ENCODE measurements at regions not wholly inside any gene's neighbourhood (a gene's known extent, or its start where the extent isn't known, plus 50 kb on each side); places are given as distances from the start of the nearest gene placed in this dataset.

DNA sequence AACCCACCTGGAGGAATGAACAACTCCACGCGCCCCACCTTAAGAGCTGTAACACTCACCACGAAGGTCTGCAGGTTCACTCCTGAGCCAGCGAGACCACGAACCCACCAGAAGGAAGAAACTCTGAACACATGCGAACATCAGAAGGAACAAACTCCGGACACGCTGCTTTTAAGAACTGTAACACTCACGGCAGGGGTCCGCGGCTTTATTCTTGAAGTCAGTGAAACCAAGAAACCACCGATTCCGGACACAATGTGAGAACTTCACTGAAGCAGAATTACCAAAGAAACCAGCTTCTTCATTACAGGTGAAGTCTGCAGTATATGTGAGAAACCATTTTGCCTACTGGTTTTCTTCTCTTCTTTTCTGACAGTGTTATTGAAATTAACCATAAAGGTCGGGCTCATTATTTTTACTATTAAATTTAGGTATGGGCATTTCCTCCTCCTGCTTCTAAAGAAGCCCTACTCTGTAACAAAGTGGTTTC lies 303.0 kb downstream of the KCNA4 start:
- H3K4me1 ChIP-seq (ENCODE audit: control insufficient read depth, insufficient read depth, low read length): no peaks in the 10 kb centered on the region
- no peaks in the 10 kb centered on the region for H3K9me3 ChIP-seq (ENCODE audit: control insufficient read depth, insufficient read depth, low read depth, low read length)
- in situ Hi-C loops (cut with HindIII; ENCODE audit: low pct_unique_long_range_greater_than_20kb, low sequenced_read_pairs): no loop called here
- POLR2A ChIA-PET: no interaction called here
- H3K27ac ChIP-seq (ENCODE audit: low read length): no peak overlapping the region
- no peak for ATAC-seq
- TF ChIP-seq, protein P1, sequence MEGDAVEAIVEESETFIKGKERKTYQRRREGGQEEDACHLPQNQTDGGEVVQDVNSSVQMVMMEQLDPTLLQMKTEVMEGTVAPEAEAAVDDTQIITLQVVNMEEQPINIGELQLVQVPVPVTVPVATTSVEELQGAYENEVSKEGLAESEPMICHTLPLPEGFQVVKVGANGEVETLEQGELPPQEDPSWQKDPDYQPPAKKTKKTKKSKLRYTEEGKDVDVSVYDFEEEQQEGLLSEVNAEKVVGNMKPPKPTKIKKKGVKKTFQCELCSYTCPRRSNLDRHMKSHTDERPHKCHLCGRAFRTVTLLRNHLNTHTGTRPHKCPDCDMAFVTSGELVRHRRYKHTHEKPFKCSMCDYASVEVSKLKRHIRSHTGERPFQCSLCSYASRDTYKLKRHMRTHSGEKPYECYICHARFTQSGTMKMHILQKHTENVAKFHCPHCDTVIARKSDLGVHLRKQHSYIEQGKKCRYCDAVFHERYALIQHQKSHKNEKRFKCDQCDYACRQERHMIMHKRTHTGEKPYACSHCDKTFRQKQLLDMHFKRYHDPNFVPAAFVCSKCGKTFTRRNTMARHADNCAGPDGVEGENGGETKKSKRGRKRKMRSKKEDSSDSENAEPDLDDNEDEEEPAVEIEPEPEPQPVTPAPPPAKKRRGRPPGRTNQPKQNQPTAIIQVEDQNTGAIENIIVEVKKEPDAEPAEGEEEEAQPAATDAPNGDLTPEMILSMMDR (IDR thresholded peaks at IDR 0.05): no peak
- TF ChIP-seq SIN3A (IDR thresholded peaks at IDR 0.05; ENCODE audit: borderline replicate concordance, insufficient read depth, low read depth, low read length) (no peak), TCF7L2 (IDR thresholded peaks at IDR 0.05; ENCODE audit: low read depth, low read length) (no peak), POLR2AphosphoS5 (IDR thresholded peaks at IDR 0.05; ENCODE audit: low read depth, low read length) (no peak)
- TF ChIP-seq, protein P2, sequence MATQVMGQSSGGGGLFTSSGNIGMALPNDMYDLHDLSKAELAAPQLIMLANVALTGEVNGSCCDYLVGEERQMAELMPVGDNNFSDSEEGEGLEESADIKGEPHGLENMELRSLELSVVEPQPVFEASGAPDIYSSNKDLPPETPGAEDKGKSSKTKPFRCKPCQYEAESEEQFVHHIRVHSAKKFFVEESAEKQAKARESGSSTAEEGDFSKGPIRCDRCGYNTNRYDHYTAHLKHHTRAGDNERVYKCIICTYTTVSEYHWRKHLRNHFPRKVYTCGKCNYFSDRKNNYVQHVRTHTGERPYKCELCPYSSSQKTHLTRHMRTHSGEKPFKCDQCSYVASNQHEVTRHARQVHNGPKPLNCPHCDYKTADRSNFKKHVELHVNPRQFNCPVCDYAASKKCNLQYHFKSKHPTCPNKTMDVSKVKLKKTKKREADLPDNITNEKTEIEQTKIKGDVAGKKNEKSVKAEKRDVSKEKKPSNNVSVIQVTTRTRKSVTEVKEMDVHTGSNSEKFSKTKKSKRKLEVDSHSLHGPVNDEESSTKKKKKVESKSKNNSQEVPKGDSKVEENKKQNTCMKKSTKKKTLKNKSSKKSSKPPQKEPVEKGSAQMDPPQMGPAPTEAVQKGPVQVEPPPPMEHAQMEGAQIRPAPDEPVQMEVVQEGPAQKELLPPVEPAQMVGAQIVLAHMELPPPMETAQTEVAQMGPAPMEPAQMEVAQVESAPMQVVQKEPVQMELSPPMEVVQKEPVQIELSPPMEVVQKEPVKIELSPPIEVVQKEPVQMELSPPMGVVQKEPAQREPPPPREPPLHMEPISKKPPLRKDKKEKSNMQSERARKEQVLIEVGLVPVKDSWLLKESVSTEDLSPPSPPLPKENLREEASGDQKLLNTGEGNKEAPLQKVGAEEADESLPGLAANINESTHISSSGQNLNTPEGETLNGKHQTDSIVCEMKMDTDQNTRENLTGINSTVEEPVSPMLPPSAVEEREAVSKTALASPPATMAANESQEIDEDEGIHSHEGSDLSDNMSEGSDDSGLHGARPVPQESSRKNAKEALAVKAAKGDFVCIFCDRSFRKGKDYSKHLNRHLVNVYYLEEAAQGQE (IDR thresholded peaks at IDR 0.05; ENCODE audit: insufficient read depth in 1 of 2, low read depth in 2 of 2, low read length in 1 of 2): no peak
- CTCF ChIA-PET: no interaction called here
- no peak overlapping the region for H3K4me3 ChIP-seq (ENCODE audit: low read depth in 2 of 2, low read length in 2 of 2)
- no peaks in the 10 kb centered on the region for H3K27me3 ChIP-seq (ENCODE audit: control insufficient read depth, insufficient read depth, low read length)
- H3K36me3 ChIP-seq (ENCODE audit: control insufficient read depth, insufficient read depth, low read length): no peaks in the 10 kb centered on the region
- intact Hi-C loops (cut with micrococcal nuclease; ENCODE audit: unreplicated experiment): no loop called here
- DNase-seq (ENCODE audit: low read depth, low spot score): no peak
- BruUV-seq (replicated peaks): no TSS peak

DNA sequence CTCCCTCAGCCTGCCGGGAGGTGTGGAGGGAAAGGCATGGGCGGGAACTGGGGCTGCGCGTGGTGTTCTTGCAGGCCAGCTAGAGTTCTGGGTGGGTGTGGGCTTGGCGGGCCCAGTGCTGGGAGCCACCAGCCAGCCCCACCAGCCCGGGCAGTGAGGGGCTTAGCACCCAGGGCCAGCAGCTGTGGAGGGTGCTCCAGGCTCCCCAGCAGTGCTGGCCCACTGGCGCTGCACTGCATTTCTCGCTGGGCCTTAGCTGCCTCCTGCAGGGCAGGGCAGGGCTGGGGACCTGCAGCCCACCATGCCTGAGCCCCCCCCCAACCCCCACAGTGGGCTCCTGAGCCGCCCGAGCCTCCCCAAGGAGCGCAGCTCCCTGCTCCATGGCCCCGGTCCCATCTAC lies 304.2 kb downstream of the KCNA4 start:
- BruUV-seq (replicated peaks): no TSS peak
- in situ Hi-C loops (cut with HindIII; ENCODE audit: low pct_unique_long_range_greater_than_20kb, low sequenced_read_pairs): no loop called here
- ATAC-seq (no peak), DNase-seq (ENCODE audit: low read depth, low spot score) (no peak)
- Histone ChIP-seq H3K9me3 (ENCODE audit: control insufficient read depth, insufficient read depth, low read depth, low read length) (no peaks in the 10 kb centered on the region), H3K27me3 (ENCODE audit: control insufficient read depth, insufficient read depth, low read length) (no peaks in the 10 kb centered on the region), H3K27ac (ENCODE audit: low read length) (no peak overlapping the region), H3K4me1 (ENCODE audit: control insufficient read depth, insufficient read depth, low read length) (no peaks in the 10 kb centered on the region), H3K36me3 (ENCODE audit: control insufficient read depth, insufficient read depth, low read length) (no peaks in the 10 kb centered on the region), H3K4me3 (ENCODE audit: low read depth in 2 of 2, low read length in 2 of 2) (no peak overlapping the region)
- no peak for TF ChIP-seq SIN3A (IDR thresholded peaks at IDR 0.05; ENCODE audit: borderline replicate concordance, insufficient read depth, low read depth, low read length)
- TF ChIP-seq POLR2AphosphoS5 (IDR thresholded peaks at IDR 0.05; ENCODE audit: low read depth, low read length): no peak
- TF ChIP-seq, protein P1 (IDR thresholded peaks at IDR 0.05): no peak
- TF ChIP-seq, protein P2 (IDR thresholded peaks at IDR 0.05; ENCODE audit: insufficient read depth in 1 of 2, low read depth in 2 of 2, low read length in 1 of 2): no peak
- POLR2A ChIA-PET: no interaction called here
- intact Hi-C loops (cut with micrococcal nuclease; ENCODE audit: unreplicated experiment): no loop called here
- CTCF ChIA-PET: interaction anchor here (0.6 kb wide), 1 partner anchor 622 kb away, joined by 5 read pairs; no protein-coding TSS in a partner anchor
